ENCODE measurements at regions not wholly inside any gene's neighbourhood (a gene's known extent, or its start where the extent isn't known, plus 50 kb on each side); places are given as distances from the start of the nearest gene placed in this dataset.

DNA sequence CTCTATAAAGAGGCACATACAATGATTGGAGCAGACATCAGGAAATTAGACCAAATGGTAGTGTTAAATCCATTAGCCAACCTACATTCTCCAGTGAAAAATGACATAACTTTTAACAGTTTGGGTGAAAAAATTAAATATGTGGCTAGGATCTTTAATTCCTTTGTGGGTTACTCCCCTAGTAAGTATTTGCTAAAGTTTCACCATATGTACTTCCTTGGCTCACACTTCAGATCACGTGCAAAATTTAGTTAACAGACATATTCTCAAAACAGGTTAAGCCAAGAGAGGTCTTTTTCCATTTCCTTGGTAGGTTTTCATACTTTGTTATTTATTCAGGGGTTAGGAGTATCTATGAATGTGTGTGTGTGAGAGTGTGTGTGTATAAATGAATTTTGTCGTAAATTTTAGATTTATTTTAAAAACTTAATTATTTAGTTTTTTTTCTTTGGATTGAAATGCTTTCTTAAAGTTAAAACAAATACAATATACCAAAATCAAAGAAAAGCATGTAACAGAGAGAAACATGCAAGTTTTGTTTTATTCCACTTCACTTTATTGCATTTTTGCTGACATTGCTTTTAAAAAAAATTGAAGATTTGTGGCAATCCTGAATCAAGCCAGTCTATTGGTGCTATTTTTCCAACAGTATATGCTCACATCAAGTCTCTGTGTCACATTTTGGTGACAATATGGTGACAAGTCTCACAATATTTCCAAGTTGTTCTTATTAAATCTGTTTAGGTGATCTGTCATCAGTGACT is 258.7 kb downstream of the FLRT2 start:
- no peak for DNase-seq (ENCODE audit: low read depth in 6 of 9, low spot score in 9 of 9)
- H3K4me3 ChIP-seq (ENCODE audit: low read length in 2 of 2): no peak overlapping the region
- no peak overlapping the region for H3K27ac ChIP-seq (ENCODE audit: low read depth in 1 of 2, low read length in 1 of 2)

DNA sequence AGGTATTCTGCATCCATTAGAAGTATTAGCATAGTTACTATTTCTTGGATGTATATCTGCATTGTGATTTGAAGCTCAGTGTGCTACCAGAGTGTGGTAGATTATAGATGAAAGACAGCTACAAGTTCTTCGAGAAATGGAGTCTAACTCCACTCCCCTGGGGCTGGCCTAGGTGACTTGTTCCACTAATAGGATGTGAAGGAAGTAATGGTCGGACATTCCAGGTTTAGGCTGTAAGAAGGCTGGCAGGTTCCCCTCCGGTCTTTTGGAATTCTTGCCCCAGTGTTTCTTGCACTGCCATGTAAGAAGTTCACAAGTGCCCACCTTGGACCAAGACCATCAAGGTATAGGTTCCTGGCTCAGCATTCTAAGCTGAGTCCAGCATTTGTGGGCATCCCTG is 236.4 kb downstream of the FLRT2 start:
- 96% methylated on average over 3 of the region's 3 CpGs for WGBS
- Histone ChIP-seq H3K27me3 (ENCODE audit: control insufficient read depth in 2 of 2, insufficient read depth in 1 of 2, low read length in 1 of 2) (no peaks in the 10 kb centered on the region), H3K27ac (ENCODE audit: low read depth in 1 of 2, low read length in 1 of 2) (no peak overlapping the region), H3K36me3 (ENCODE audit: control insufficient read depth in 2 of 2, insufficient read depth in 2 of 2, low read length in 1 of 2) (no peaks in the 10 kb centered on the region), H3K4me1 (ENCODE audit: control insufficient read depth in 2 of 2, insufficient read depth in 2 of 2, low read length in 2 of 2) (no peaks in the 10 kb centered on the region), H3K4me3 (ENCODE audit: low read length in 2 of 2) (no peak overlapping the region), H3K9me3 (ENCODE audit: control insufficient read depth in 2 of 2, insufficient read depth in 1 of 2, low read length in 1 of 2) (no peaks in the 10 kb centered on the region)
- no peak for DNase-seq (ENCODE audit: low read depth in 6 of 9, low spot score in 9 of 9)

More for the DNA sequence above, 258.7 kb downstream of the FLRT2 start:
- Histone ChIP-seq H3K27me3 (ENCODE audit: control insufficient read depth in 2 of 2, insufficient read depth in 1 of 2, low read length in 1 of 2) (no peaks in the 10 kb centered on the region), H3K9me3 (ENCODE audit: control insufficient read depth in 2 of 2, insufficient read depth in 1 of 2, low read length in 1 of 2) (no peaks in the 10 kb centered on the region), H3K36me3 (ENCODE audit: control insufficient read depth in 2 of 2, insufficient read depth in 2 of 2, low read length in 1 of 2) (no peaks in the 10 kb centered on the region), H3K4me1 (ENCODE audit: control insufficient read depth in 2 of 2, insufficient read depth in 2 of 2, low read length in 2 of 2) (no peaks in the 10 kb centered on the region)
- WGBS: 92% methylated on average over 2 of the region's 2 CpGs

GRCh38 chr14:85764822-85765221 is 234.9 kb downstream of the FLRT2 start:
- H3K9me3 ChIP-seq (ENCODE audit: control insufficient read depth in 2 of 2, insufficient read depth in 1 of 2, low read length in 1 of 2): no peaks in the 10 kb centered on the region
- DNase-seq (ENCODE audit: low read depth in 6 of 9, low spot score in 9 of 9): no peak
- no peaks in the 10 kb centered on the region for H3K36me3 ChIP-seq (ENCODE audit: control insufficient read depth in 2 of 2, insufficient read depth in 2 of 2, low read length in 1 of 2)
- WGBS: 93% methylated on average over 6 of the region's 6 CpGs
- no peak overlapping the region for H3K4me3 ChIP-seq (ENCODE audit: low read length in 2 of 2)
- no peaks in the 10 kb centered on the region for H3K4me1 ChIP-seq (ENCODE audit: control insufficient read depth in 2 of 2, insufficient read depth in 2 of 2, low read length in 2 of 2)
- no peak overlapping the region for H3K27ac ChIP-seq (ENCODE audit: low read depth in 1 of 2, low read length in 1 of 2)
- H3K27me3 ChIP-seq (ENCODE audit: control insufficient read depth in 2 of 2, insufficient read depth in 1 of 2, low read length in 1 of 2): no peaks in the 10 kb centered on the region

DNA sequence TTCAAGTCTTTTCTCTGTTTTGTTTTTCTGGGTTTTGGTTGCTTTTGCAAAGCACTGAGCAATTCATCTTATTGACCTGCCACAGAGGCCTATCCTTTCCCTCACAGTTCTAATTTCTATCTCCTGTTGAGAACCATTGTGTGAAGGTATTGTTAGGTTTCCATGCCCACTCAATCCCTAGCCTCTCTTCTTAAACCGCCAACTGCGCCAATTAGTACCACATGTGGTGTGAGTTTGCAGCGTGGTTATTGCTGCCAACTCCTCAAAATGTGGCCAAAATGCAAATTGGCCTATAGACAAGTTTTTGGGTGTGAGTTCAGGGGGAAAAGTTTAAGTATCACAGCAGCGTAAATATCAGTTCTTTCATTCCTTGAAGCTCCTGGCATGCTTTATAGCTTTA is 232.6 kb downstream of the FLRT2 start:
- Histone ChIP-seq H3K4me3 (ENCODE audit: low read length in 2 of 2) (no peak overlapping the region), H3K4me1 (ENCODE audit: control insufficient read depth in 2 of 2, insufficient read depth in 2 of 2, low read length in 2 of 2) (no peaks in the 10 kb centered on the region), H3K27me3 (ENCODE audit: control insufficient read depth in 2 of 2, insufficient read depth in 1 of 2, low read length in 1 of 2) (no peaks in the 10 kb centered on the region), H3K36me3 (ENCODE audit: control insufficient read depth in 2 of 2, insufficient read depth in 2 of 2, low read length in 1 of 2) (no peaks in the 10 kb centered on the region), H3K27ac (ENCODE audit: low read depth in 1 of 2, low read length in 1 of 2) (no peak overlapping the region), H3K9me3 (ENCODE audit: control insufficient read depth in 2 of 2, insufficient read depth in 1 of 2, low read length in 1 of 2) (no peaks in the 10 kb centered on the region)
- 93% methylated on average over 4 of the region's 4 CpGs for WGBS
- DNase-seq (ENCODE audit: low read depth in 6 of 9, low spot score in 9 of 9): no peak

GRCh38 chr14:85752175-85752574 is 222.2 kb downstream of the FLRT2 start:
- Histone ChIP-seq H3K27me3 (ENCODE audit: control insufficient read depth in 2 of 2, insufficient read depth in 1 of 2, low read length in 1 of 2) (no peaks in the 10 kb centered on the region), H3K4me3 (ENCODE audit: low read length in 2 of 2) (no peak overlapping the region), H3K9me3 (ENCODE audit: control insufficient read depth in 2 of 2, insufficient read depth in 1 of 2, low read length in 1 of 2) (no peaks in the 10 kb centered on the region), H3K36me3 (ENCODE audit: control insufficient read depth in 2 of 2, insufficient read depth in 2 of 2, low read length in 1 of 2) (no peaks in the 10 kb centered on the region), H3K27ac (ENCODE audit: low read depth in 1 of 2, low read length in 1 of 2) (no peak overlapping the region), H3K4me1 (ENCODE audit: control insufficient read depth in 2 of 2, insufficient read depth in 2 of 2, low read length in 2 of 2) (no peaks in the 10 kb centered on the region)
- WGBS: 93% methylated on average over 2 of the region's 2 CpGs
- DNase-seq (ENCODE audit: low read depth in 6 of 9, low spot score in 9 of 9): no peak

- H3K9me3 ChIP-seq (ENCODE audit: control insufficient read depth in 2 of 2, insufficient read depth in 1 of 2, low read length in 1 of 2): no peaks in the 10 kb centered on the region
- DNase-seq (ENCODE audit: low read depth in 6 of 9, low spot score in 9 of 9): no peak
- H3K4me1 ChIP-seq (ENCODE audit: control insufficient read depth in 2 of 2, insufficient read depth in 2 of 2, low read length in 2 of 2): no peaks in the 10 kb centered on the region
- H3K4me3 ChIP-seq (ENCODE audit: low read length in 2 of 2): no peak overlapping the region
- 98% methylated on average over 4 of the region's 4 CpGs for WGBS
- H3K27me3 ChIP-seq (ENCODE audit: control insufficient read depth in 2 of 2, insufficient read depth in 1 of 2, low read length in 1 of 2): no peaks in the 10 kb centered on the region
- no peaks in the 10 kb centered on the region for H3K36me3 ChIP-seq (ENCODE audit: control insufficient read depth in 2 of 2, insufficient read depth in 2 of 2, low read length in 1 of 2)
- no peak overlapping the region for H3K27ac ChIP-seq (ENCODE audit: low read depth in 1 of 2, low read length in 1 of 2)
Observed at GRCh38 chr14:85744573-85744972, 214.6 kb downstream of the FLRT2 start.

- Histone ChIP-seq H3K36me3 (ENCODE audit: control insufficient read depth in 2 of 2, insufficient read depth in 2 of 2, low read length in 1 of 2) (no peaks in the 10 kb centered on the region), H3K9me3 (ENCODE audit: control insufficient read depth in 2 of 2, insufficient read depth in 1 of 2, low read length in 1 of 2) (no peaks in the 10 kb centered on the region), H3K4me1 (ENCODE audit: control insufficient read depth in 2 of 2, insufficient read depth in 2 of 2, low read length in 2 of 2) (no peaks in the 10 kb centered on the region), H3K27ac (ENCODE audit: low read depth in 1 of 2, low read length in 1 of 2) (no peak overlapping the region), H3K4me3 (ENCODE audit: low read length in 2 of 2) (no peak overlapping the region), H3K27me3 (ENCODE audit: control insufficient read depth in 2 of 2, insufficient read depth in 1 of 2, low read length in 1 of 2) (no peaks in the 10 kb centered on the region)
- WGBS: 85% methylated on average over 1 of the region's 1 CpG
- no peak for DNase-seq (ENCODE audit: low read depth in 6 of 9, low spot score in 9 of 9)
Observed at GRCh38 chr14:85732031-85732430, 202.1 kb downstream of the FLRT2 start.

DNA sequence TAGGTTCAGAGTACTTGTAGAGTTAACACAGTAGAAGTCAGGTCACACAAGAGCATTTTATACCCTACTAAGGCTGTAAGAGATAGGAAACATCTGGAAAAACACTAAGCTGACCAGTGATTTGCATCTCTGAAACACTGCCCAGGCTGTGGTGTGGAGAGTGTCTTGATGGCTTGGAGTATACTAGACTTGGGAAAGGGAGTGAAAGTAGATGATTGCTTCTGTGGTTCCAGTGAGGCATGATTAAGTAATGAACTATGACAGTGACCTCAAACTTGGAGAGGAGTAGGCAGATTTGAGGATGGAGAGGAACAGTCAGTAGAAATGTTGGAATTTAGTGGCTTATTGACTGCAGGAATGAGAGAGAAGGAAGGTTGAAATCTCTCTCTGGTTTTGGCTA is 201.2 kb downstream of the FLRT2 start:
- H3K36me3 ChIP-seq (ENCODE audit: control insufficient read depth in 2 of 2, insufficient read depth in 2 of 2, low read length in 1 of 2): no peaks in the 10 kb centered on the region
- H3K4me1 ChIP-seq (ENCODE audit: control insufficient read depth in 2 of 2, insufficient read depth in 2 of 2, low read length in 2 of 2): no peaks in the 10 kb centered on the region
- H3K27ac ChIP-seq (ENCODE audit: low read depth in 1 of 2, low read length in 1 of 2): no peak overlapping the region
- no peaks in the 10 kb centered on the region for H3K27me3 ChIP-seq (ENCODE audit: control insufficient read depth in 2 of 2, insufficient read depth in 1 of 2, low read length in 1 of 2)
- DNase-seq (ENCODE audit: low read depth in 6 of 9, low spot score in 9 of 9): no peak
- H3K4me3 ChIP-seq (ENCODE audit: low read length in 2 of 2): no peak overlapping the region
- no peaks in the 10 kb centered on the region for H3K9me3 ChIP-seq (ENCODE audit: control insufficient read depth in 2 of 2, insufficient read depth in 1 of 2, low read length in 1 of 2)

DNA sequence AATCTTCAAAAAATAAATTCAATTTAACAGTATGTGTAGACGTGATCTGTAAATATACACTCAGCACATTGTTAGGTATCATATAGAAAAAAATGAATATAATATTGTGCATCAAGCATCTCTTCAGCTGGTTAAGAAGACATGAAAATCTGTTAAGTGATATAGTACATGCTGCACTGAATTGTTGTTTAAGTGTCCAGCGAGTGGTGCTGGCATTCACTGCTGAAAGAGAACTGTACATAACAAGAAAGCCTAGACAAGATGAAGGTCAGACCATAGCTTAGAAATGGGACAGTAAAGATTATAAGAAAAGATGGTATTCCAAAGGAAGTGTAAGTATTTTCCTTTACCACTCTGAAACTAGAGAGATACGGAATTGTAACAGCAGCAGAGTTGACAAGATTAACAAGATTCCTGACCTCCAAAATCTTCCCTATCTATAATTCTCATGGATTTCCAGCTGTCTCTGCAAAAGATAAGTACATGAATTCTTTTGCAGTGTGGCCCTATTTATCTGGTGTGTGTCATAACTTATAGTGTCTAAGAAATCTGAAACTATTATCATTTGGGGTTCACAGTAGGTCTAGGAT is 198.6 kb downstream of the FLRT2 start:
- H3K27ac ChIP-seq (ENCODE audit: low read depth in 1 of 2, low read length in 1 of 2): no peak overlapping the region
- no peak for DNase-seq (ENCODE audit: low read depth in 6 of 9, low spot score in 9 of 9)
- no peak overlapping the region for H3K4me3 ChIP-seq (ENCODE audit: low read length in 2 of 2)
- no peaks in the 10 kb centered on the region for H3K27me3 ChIP-seq (ENCODE audit: control insufficient read depth in 2 of 2, insufficient read depth in 1 of 2, low read length in 1 of 2)
- no peaks in the 10 kb centered on the region for H3K4me1 ChIP-seq (ENCODE audit: control insufficient read depth in 2 of 2, insufficient read depth in 2 of 2, low read length in 2 of 2)
- WGBS: 65% methylated on average over 3 of the region's 3 CpGs
- H3K36me3 ChIP-seq (ENCODE audit: control insufficient read depth in 2 of 2, insufficient read depth in 2 of 2, low read length in 1 of 2): no peaks in the 10 kb centered on the region
- no peaks in the 10 kb centered on the region for H3K9me3 ChIP-seq (ENCODE audit: control insufficient read depth in 2 of 2, insufficient read depth in 1 of 2, low read length in 1 of 2)

Data from thymus (tissue), 11 donors.